ENCODE measurements at regions not wholly inside any gene's neighbourhood (a gene's known extent, or its start where the extent isn't known, plus 50 kb on each side); places are given as distances from the start of the nearest gene placed in this dataset.
A peak's percentile ranks its signal among the peaks of the same experiment; 100 is the strongest.

DNA sequence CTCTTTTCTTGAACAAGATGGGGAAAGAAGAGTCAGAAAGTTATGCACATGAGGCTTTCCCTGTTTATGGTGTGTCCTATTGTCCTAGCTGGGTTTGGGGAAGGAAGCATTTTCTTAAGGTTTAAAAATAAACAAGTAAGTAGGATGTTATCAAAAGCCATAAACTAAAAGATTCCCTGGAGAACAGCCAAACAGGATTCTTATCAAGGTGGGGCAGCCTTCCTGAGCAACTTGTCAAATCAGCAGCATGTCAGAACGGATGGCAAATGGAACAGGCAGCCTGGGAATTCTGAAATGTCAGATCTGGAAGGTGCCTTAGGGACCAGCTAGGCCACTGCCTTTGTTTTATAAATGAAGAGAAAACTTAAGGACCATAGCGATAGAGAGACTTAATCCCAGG is 152.2 kb upstream of the RGS6 start:
- no peak for DNase-seq
- no peaks in the 10 kb centered on the region for H3K36me3 ChIP-seq
- intact Hi-C loops (cut with DNase I; ENCODE audit: low total_unique reads) (no loop called here), in situ Hi-C loops (cut with MboI; ENCODE audit: low sequenced_read_pairs in 4 of 4) (no loop called here)
- peak; percentile 51 to 70 for ATAC-seq
- no peaks in the 10 kb centered on the region for H3K9me3 ChIP-seq
- H3K27ac ChIP-seq: peak overlapping the region in 2 of 4 donors; percentile 11 to 41
- H3K4me3 ChIP-seq: no peak overlapping the region
- TF ChIP-seq, protein P1, sequence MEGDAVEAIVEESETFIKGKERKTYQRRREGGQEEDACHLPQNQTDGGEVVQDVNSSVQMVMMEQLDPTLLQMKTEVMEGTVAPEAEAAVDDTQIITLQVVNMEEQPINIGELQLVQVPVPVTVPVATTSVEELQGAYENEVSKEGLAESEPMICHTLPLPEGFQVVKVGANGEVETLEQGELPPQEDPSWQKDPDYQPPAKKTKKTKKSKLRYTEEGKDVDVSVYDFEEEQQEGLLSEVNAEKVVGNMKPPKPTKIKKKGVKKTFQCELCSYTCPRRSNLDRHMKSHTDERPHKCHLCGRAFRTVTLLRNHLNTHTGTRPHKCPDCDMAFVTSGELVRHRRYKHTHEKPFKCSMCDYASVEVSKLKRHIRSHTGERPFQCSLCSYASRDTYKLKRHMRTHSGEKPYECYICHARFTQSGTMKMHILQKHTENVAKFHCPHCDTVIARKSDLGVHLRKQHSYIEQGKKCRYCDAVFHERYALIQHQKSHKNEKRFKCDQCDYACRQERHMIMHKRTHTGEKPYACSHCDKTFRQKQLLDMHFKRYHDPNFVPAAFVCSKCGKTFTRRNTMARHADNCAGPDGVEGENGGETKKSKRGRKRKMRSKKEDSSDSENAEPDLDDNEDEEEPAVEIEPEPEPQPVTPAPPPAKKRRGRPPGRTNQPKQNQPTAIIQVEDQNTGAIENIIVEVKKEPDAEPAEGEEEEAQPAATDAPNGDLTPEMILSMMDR (IDR thresholded peaks at IDR 0.05 in 4 of 5, conservative IDR thresholded peaks at IDR 0.05 in 1 of 5): no peak
- no peak for TF ChIP-seq POLR2A (IDR thresholded peaks at IDR 0.05)
- no peaks in the 10 kb centered on the region for H3K27me3 ChIP-seq
- no peaks in the 10 kb centered on the region for H3K4me1 ChIP-seq

DNA sequence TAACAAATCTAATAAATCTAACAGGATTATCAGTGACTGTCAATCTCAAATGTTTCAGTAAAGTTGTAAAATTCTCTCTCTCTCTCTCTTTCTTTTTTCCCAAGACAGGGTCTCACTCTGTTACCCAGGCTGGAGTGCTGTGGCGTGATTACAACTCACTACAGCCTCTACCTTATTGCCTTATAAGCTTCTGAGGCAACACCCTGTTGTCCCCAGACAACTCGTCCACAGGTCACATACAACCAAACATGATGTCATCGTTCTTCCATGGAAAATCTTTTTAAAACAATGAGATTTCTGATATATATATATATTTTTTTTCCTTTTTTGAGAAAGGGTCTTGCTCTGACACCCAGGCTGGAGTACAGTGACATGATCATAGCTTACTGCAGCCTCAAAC is 151.4 kb upstream of the RGS6 start:
- Histone ChIP-seq H3K9me3 (no peaks in the 10 kb centered on the region), H3K27ac (peak overlapping the region in 3 of 4 donors; percentile 36 to 53 (median 45)), H3K27me3 (no peaks in the 10 kb centered on the region), H3K36me3 (no peaks in the 10 kb centered on the region), H3K4me3 (no peak overlapping the region), H3K4me1 (no peaks in the 10 kb centered on the region)
- no peak for ATAC-seq
- no peak for DNase-seq
- TF ChIP-seq, protein P1 (IDR thresholded peaks at IDR 0.05 in 4 of 5, conservative IDR thresholded peaks at IDR 0.05 in 1 of 5): no peak
- no peak for TF ChIP-seq POLR2A (IDR thresholded peaks at IDR 0.05)
- intact Hi-C loops (cut with DNase I; ENCODE audit: low total_unique reads): no loop called here
- in situ Hi-C loops (cut with MboI; ENCODE audit: low sequenced_read_pairs in 4 of 4): no loop called here

DNA sequence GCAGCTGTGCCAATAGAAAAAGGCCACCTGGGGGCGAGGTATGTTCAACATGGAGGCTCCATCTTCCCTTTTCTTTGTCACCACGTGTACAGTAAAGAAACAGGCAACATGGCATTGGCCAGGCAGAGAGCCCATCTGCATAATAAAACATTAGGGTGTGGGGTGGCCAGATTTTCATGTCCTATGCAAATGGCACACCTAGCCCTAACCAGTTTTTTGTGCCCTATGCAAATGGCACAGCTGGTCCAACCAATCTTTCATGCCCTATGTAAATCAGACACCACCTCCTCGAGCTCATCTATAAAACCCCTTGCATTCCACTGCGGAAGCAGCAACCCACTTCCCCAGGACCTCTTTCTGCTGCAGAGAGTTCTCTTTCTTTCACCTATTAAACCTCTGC is 149.1 kb upstream of the RGS6 start:
- no peak for DNase-seq
- TF ChIP-seq POLR2A (IDR thresholded peaks at IDR 0.05): no peak
- TF ChIP-seq, protein P1 (IDR thresholded peaks at IDR 0.05 in 4 of 5, conservative IDR thresholded peaks at IDR 0.05 in 1 of 5): no peak
- Histone ChIP-seq H3K36me3 (no peaks in the 10 kb centered on the region), H3K27ac (no peak overlapping the region), H3K4me3 (no peak overlapping the region), H3K27me3 (no peaks in the 10 kb centered on the region), H3K9me3 (no peaks in the 10 kb centered on the region), H3K4me1 (no peaks in the 10 kb centered on the region)
- intact Hi-C loops (cut with DNase I; ENCODE audit: low total_unique reads) (no loop called here), in situ Hi-C loops (cut with MboI; ENCODE audit: low sequenced_read_pairs in 4 of 4) (no loop called here)
- ATAC-seq: no peak

DNA sequence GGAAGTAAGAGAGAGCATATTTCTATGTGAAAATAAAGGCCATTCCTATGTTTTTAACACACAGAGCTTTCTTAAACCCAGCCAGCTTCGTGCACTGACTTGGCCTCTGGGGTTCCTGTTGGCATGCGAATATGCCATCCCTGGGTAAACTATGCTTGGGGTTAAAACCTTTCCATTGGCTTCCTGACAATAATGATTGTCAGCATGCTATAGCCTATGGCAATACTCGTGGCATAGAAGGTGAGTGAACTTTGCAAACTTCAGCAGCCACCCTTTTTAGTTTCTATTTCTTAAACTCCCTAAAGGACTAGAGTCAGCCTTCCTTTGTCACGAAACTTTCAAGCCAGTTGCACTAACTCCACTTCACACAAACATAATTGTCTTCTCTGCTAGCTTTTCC is 148.4 kb upstream of the RGS6 start:
- Histone ChIP-seq H3K36me3 (no peaks in the 10 kb centered on the region), H3K4me3 (no peak overlapping the region), H3K27ac (no peak overlapping the region), H3K27me3 (no peaks in the 10 kb centered on the region), H3K4me1 (no peaks in the 10 kb centered on the region), H3K9me3 (no peaks in the 10 kb centered on the region)
- intact Hi-C loops (cut with DNase I; ENCODE audit: low total_unique reads) (no loop called here), in situ Hi-C loops (cut with MboI; ENCODE audit: low sequenced_read_pairs in 4 of 4) (no loop called here)
- DNase-seq (no peak), ATAC-seq (no peak)
- TF ChIP-seq, protein P1 (IDR thresholded peaks at IDR 0.05 in 4 of 5, conservative IDR thresholded peaks at IDR 0.05 in 1 of 5): no peak
- no peak for TF ChIP-seq POLR2A (IDR thresholded peaks at IDR 0.05)

DNA sequence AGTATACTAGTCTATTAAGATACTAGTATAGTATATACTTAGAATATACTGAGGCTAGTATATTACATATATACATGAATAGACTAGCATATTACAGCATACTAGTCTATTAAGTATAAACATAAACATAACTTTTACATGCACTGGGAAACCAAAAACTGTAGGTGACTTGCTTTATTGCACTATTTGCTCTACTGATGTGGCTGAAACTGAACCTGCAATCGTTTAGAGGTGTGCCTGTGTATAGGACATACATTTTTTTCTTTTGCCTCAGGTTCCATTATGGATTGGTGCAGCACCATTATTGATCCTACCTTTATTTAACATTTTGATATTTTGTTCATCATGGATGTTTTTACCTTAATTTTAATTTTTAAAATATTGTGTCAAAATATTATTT is 143.2 kb upstream of the RGS6 start:
- Histone ChIP-seq H3K9me3 (peaks cover 0 to 8% (median 0%) of the 10 kb centered on the region in 3 donors), H3K36me3 (no peaks in the 10 kb centered on the region), H3K27ac (no peak overlapping the region), H3K4me3 (no peak overlapping the region), H3K27me3 (no peaks in the 10 kb centered on the region), H3K4me1 (no peaks in the 10 kb centered on the region)
- intact Hi-C loops (cut with DNase I; ENCODE audit: low total_unique reads) (no loop called here), in situ Hi-C loops (cut with MboI; ENCODE audit: low sequenced_read_pairs in 4 of 4) (no loop called here)
- TF ChIP-seq POLR2A (IDR thresholded peaks at IDR 0.05): no peak
- TF ChIP-seq, protein P1 (IDR thresholded peaks at IDR 0.05 in 4 of 5, conservative IDR thresholded peaks at IDR 0.05 in 1 of 5): no peak
- DNase-seq: no peak
- ATAC-seq: no peak

All from gastrocnemius medialis (tissue), 4 donors.